SK-N-SH treated with all-trans-retinoic acid at 6 μM for 48 hours (cell line): ENCODE measurements at regions not wholly inside any gene's neighbourhood (a gene's known extent, or its start where the extent isn't known, plus 50 kb on each side); places are given as distances from the start of the nearest gene placed in this dataset.

ENCODE experiments used
- ATAC-seq: fragments of 200-7000 bp; cut with Tn5 transposase; 3 replicates; pipeline ENCODE4 v1.9.1; 2020; ENCODE audit warnings: mild to moderate bottlenecking, moderate library complexity
- ARNTL ChIP-seq: fragments of 450-650 bp; formaldehyde crosslinking; IDR thresholded peaks from 2 replicates; pipeline ENCODE4 v1.5.0; 2020; ENCODE audit warnings: low read depth, mild to moderate bottlenecking, moderate library complexity, borderline replicate concordance
- BACH2 ChIP-seq: fragments of 250-450 bp; sonication (Bioruptor Pico); IDR thresholded peaks from 2 replicates; pipeline ENCODE4 v1.9.0; 2021; ENCODE audit warnings: mild to moderate bottlenecking, borderline replicate concordance
- CREB5 ChIP-seq: fragments of 250-450 bp; sonication (Bioruptor Pico); IDR thresholded peaks from 2 replicates; pipeline ENCODE4 v1.5.1; 2020; ENCODE audit warnings: low read depth, mild to moderate bottlenecking, moderate library complexity
- CSDC2 ChIP-seq: fragments of 250-450 bp; sonication (Bioruptor Pico); IDR thresholded peaks from 2 replicates; pipeline ENCODE4 v1.5.0; 2020; ENCODE audit warnings: mild to moderate bottlenecking, moderate library complexity
- ESRRG ChIP-seq: fragments of 250-450 bp; sonication (Bioruptor Pico); IDR thresholded peaks from 2 replicates; pipeline ENCODE4 v1.6.1; 2021; ENCODE audit warnings: mild to moderate bottlenecking
- GLIS3 ChIP-seq: fragments of 250-450 bp; sonication (Bioruptor Pico); IDR thresholded peaks from 2 replicates; pipeline ENCODE4 v1.5.0; 2020; ENCODE audit warnings: mild to moderate bottlenecking, moderate library complexity
- ISL1 ChIP-seq: fragments of 250-450 bp; sonication (Bioruptor Pico); IDR thresholded peaks from 2 replicates; pipeline ENCODE4 v2.1.2; 2022; ENCODE audit warnings: mild to moderate bottlenecking, moderate library complexity
- OSR1 ChIP-seq: fragments of 250-450 bp; sonication (Bioruptor Pico); IDR thresholded peaks from 2 replicates; pipeline ENCODE4 v1.8.0; 2022; ENCODE audit warnings: moderate library complexity, mild to moderate bottlenecking, inconsistent platforms
- RARB ChIP-seq: fragments of 250-450 bp; sonication (Bioruptor Pico); IDR thresholded peaks from 2 replicates; pipeline ENCODE4 v1.8.0; 2021; ENCODE audit warnings: mild to moderate bottlenecking, moderate library complexity
- SNAI2 ChIP-seq: fragments of 250-450 bp; sonication (Bioruptor Pico); IDR thresholded peaks from 2 replicates; pipeline ENCODE4 v1.5.0; 2020; ENCODE audit warnings: mild to moderate bottlenecking, moderate library complexity
- TCF4 ChIP-seq: fragments of 250-450 bp; sonication (Bioruptor Pico); IDR thresholded peaks from 2 replicates; pipeline ENCODE4 v1.8.0; 2021; ENCODE audit warnings: mild to moderate bottlenecking, moderate library complexity, borderline replicate concordance
- TOX ChIP-seq: fragments of 250-450 bp; sonication (Bioruptor Pico); IDR thresholded peaks from 2 replicates; pipeline ENCODE4 v1.8.0; 2021; ENCODE audit warnings: mild to moderate bottlenecking, moderate library complexity, borderline replicate concordance
- ZC3H10 ChIP-seq: fragments of 250-450 bp; sonication (Bioruptor Pico); IDR thresholded peaks from 2 replicates; pipeline ENCODE4 v1.5.1; 2021; ENCODE audit warnings: mild to moderate bottlenecking, moderate library complexity
- ZFP3 ChIP-seq: fragments of 250-450 bp; sonication (Bioruptor Pico); IDR thresholded peaks from 2 replicates; pipeline ENCODE4 v1.5.0; 2020; ENCODE audit warnings: mild to moderate bottlenecking, moderate library complexity
- ZFP30 ChIP-seq: fragments of 450-650 bp; formaldehyde crosslinking; IDR thresholded peaks from 2 replicates; pipeline ENCODE4 v1.5.0; 2022; ENCODE audit warnings: mild to moderate bottlenecking, moderate library complexity
- ZNF565 ChIP-seq: fragments of 450-650 bp; formaldehyde crosslinking; conservative IDR thresholded peaks from 2 replicates; pipeline ENCODE4 v1.5.0; 2020; ENCODE audit warnings: low read depth, mild to moderate bottlenecking, moderate library complexity
- ZNF70 ChIP-seq: fragments of 450-650 bp; formaldehyde crosslinking; IDR thresholded peaks from 2 replicates; pipeline ENCODE4 v1.5.0; 2020; ENCODE audit warnings: mild to moderate bottlenecking, moderate library complexity
- ZNF8 ChIP-seq: fragments of 450-650 bp; formaldehyde crosslinking; IDR thresholded peaks from 2 replicates; pipeline ENCODE4 v1.5.0; 2020; ENCODE audit warnings: mild to moderate bottlenecking, moderate library complexity
- TF ChIP-seq, protein P1 (sequence below): fragments of 250-450 bp; sonication (Bioruptor Pico); IDR thresholded peaks from 2 replicates; pipeline ENCODE4 v1.8.0; 2020; ENCODE audit warnings: mild to moderate bottlenecking, moderate library complexity, borderline replicate concordance
- TF ChIP-seq, protein P2 (sequence below): fragments of 250-450 bp; sonication (Bioruptor Pico); IDR thresholded peaks from 2 replicates; pipeline ENCODE4 v1.5.0; 2020; ENCODE audit warnings: mild to moderate bottlenecking, moderate library complexity
- TF ChIP-seq, protein P3 (sequence below): fragments of 250-450 bp; sonication (Bioruptor Pico); IDR thresholded peaks from 2 replicates; pipeline ENCODE4 v1.5.1; 2021; ENCODE audit warnings: mild to moderate bottlenecking, moderate library complexity
- TF ChIP-seq, protein P4 (sequence below): fragments of 250-450 bp; sonication (Bioruptor Pico); IDR thresholded peaks from 2 replicates; pipeline ENCODE4 v1.8.0; 2021; ENCODE audit warnings: low read depth, mild to moderate bottlenecking, moderate library complexity, borderline replicate concordance

DNA sequence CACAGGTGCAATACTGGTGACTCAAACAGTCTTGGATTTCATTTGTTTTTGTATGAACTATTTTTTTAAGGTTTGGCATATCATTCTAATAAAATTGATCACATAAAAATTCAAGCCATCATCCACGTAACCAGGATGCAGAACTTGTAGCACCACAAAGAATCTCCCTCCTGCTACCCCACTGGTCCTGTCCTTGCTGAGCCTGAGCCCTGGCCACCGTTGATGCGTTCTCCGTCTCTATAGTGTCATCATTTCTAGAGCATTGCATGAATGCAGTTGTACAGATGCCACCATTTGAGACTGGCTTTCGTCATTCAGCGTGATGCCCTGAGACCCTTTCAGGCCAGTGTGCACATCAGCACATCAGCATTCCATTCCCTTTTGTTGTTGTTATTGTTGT is 273.5 kb downstream of the TCERG1L start:
- TF ChIP-seq CREB5 (no peak), GLIS3 (CRISPR knock-in tag) (no peak), ZNF8 (CRISPR knock-in tag) (no peak), ISL1 (CRISPR knock-in tag) (no peak), ESRRG (CRISPR knock-in tag) (no peak), ZFP30 (CRISPR knock-in tag) (no peak), CSDC2 (CRISPR knock-in tag) (no peak), ZNF70 (CRISPR knock-in tag) (no peak), ZNF565 (CRISPR knock-in tag) (no peak), TCF4 (no peak), SNAI2 (CRISPR knock-in tag) (no peak), OSR1 (CRISPR knock-in tag) (no peak), ZFP3 (no peak), TOX (CRISPR knock-in tag) (no peak), ZC3H10 (no peak)
- TF ChIP-seq, protein P1, sequence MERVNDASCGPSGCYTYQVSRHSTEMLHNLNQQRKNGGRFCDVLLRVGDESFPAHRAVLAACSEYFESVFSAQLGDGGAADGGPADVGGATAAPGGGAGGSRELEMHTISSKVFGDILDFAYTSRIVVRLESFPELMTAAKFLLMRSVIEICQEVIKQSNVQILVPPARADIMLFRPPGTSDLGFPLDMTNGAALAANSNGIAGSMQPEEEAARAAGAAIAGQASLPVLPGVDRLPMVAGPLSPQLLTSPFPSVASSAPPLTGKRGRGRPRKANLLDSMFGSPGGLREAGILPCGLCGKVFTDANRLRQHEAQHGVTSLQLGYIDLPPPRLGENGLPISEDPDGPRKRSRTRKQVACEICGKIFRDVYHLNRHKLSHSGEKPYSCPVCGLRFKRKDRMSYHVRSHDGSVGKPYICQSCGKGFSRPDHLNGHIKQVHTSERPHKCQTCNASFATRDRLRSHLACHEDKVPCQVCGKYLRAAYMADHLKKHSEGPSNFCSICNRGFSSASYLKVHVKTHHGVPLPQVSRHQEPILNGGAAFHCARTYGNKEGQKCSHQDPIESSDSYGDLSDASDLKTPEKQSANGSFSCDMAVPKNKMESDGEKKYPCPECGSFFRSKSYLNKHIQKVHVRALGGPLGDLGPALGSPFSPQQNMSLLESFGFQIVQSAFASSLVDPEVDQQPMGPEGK (CRISPR knock-in tag), result no peak
- TF ChIP-seq, protein P2, sequence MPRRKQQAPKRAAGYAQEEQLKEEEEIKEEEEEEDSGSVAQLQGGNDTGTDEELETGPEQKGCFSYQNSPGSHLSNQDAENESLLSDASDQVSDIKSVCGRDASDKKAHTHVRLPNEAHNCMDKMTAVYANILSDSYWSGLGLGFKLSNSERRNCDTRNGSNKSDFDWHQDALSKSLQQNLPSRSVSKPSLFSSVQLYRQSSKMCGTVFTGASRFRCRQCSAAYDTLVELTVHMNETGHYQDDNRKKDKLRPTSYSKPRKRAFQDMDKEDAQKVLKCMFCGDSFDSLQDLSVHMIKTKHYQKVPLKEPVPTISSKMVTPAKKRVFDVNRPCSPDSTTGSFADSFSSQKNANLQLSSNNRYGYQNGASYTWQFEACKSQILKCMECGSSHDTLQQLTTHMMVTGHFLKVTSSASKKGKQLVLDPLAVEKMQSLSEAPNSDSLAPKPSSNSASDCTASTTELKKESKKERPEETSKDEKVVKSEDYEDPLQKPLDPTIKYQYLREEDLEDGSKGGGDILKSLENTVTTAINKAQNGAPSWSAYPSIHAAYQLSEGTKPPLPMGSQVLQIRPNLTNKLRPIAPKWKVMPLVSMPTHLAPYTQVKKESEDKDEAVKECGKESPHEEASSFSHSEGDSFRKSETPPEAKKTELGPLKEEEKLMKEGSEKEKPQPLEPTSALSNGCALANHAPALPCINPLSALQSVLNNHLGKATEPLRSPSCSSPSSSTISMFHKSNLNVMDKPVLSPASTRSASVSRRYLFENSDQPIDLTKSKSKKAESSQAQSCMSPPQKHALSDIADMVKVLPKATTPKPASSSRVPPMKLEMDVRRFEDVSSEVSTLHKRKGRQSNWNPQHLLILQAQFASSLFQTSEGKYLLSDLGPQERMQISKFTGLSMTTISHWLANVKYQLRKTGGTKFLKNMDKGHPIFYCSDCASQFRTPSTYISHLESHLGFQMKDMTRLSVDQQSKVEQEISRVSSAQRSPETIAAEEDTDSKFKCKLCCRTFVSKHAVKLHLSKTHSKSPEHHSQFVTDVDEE (CRISPR knock-in tag), result no peak
- TF ChIP-seq, protein P3, sequence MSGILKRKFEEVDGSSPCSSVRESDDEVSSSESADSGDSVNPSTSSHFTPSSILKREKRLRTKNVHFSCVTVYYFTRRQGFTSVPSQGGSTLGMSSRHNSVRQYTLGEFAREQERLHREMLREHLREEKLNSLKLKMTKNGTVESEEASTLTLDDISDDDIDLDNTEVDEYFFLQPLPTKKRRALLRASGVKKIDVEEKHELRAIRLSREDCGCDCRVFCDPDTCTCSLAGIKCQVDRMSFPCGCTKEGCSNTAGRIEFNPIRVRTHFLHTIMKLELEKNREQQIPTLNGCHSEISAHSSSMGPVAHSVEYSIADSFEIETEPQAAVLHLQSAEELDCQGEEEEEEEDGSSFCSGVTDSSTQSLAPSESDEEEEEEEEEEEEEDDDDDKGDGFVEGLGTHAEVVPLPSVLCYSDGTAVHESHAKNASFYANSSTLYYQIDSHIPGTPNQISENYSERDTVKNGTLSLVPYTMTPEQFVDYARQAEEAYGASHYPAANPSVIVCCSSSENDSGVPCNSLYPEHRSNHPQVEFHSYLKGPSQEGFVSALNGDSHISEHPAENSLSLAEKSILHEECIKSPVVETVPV (CRISPR knock-in tag), result no peak
- TF ChIP-seq, protein P4, sequence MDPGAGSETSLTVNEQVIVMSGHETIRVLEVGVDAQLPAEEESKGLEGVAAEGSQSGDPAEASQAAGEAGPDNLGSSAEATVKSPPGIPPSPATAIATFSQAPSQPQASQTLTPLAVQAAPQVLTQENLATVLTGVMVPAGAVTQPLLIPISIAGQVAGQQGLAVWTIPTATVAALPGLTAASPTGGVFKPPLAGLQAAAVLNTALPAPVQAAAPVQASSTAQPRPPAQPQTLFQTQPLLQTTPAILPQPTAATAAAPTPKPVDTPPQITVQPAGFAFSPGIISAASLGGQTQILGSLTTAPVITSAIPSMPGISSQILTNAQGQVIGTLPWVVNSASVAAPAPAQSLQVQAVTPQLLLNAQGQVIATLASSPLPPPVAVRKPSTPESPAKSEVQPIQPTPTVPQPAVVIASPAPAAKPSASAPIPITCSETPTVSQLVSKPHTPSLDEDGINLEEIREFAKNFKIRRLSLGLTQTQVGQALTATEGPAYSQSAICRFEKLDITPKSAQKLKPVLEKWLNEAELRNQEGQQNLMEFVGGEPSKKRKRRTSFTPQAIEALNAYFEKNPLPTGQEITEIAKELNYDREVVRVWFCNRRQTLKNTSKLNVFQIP (CRISPR knock-in tag), result no peak
- ATAC-seq, result no peak

DNA sequence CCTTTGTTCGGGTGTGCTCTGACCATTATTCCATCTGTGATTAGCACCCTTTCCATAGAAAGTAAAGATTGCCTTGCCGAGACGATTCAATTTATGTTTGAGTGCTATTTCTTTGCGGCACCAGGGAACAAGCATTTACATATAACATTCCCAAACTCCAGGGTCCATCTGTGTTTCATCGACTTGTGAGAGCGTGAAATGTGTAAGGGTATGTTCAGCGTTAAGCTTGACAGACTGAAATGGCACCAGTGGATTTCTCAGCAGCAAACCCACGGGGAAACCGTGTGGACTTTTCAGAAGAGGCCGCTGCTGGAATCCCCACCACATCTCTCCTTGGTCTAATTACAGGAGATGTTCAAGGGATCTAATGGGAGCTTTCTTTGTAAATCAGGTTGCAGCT is 270.5 kb downstream of the TCERG1L start:
- TF ChIP-seq CSDC2 (CRISPR knock-in tag) (no peak), GLIS3 (CRISPR knock-in tag) (no peak), TOX (CRISPR knock-in tag) (no peak), ARNTL (CRISPR knock-in tag) (no peak), BACH2 (CRISPR knock-in tag) (no peak), ESRRG (CRISPR knock-in tag) (no peak), ISL1 (CRISPR knock-in tag) (no peak), ZFP30 (CRISPR knock-in tag) (no peak), TCF4 (no peak), OSR1 (CRISPR knock-in tag) (no peak), RARB (CRISPR knock-in tag) (no peak), ZNF70 (CRISPR knock-in tag) (no peak)
- TF ChIP-seq, protein P4 (CRISPR knock-in tag), result no peak
- TF ChIP-seq, protein P2 (CRISPR knock-in tag), result no peak
- no peak for ATAC-seq
